ENCODE measurements at regions not wholly inside any gene's neighbourhood (a gene's known extent, or its start where the extent isn't known, plus 50 kb on each side); places are given as distances from the start of the nearest gene placed in this dataset.
"Not testable (repeated sequence)": the region's sequence is repeated elsewhere in the genome, so short reads cannot be mapped to it uniquely, and the experiment has no call there.

- TF ChIP-seq CTCF (IDR thresholded peaks at IDR 0.05; ENCODE audit: insufficient read depth, low read length, poor library complexity, severe bottlenecking), result no peak
- no peak for DNase-seq (ENCODE audit: low read depth)
Observed at GRCh38 chr4:53890461-53890860, 173.9 kb downstream of the CHIC2 start.

GRCh38 chr4:53889326-53890055 is 174.9 kb downstream of the CHIC2 start:
- no peaks in the 10 kb centered on the region for H3K27me3 ChIP-seq (ENCODE audit: control insufficient read depth, insufficient read depth, low read length)
- TF ChIP-seq CTCF (IDR thresholded peaks at IDR 0.05; ENCODE audit: insufficient read depth, low read length, poor library complexity, severe bottlenecking), result no peak
- no peak overlapping the region for H3K4me3 ChIP-seq (ENCODE audit: low read depth, low read length)
- no peaks in the 10 kb centered on the region for H3K36me3 ChIP-seq (ENCODE audit: control insufficient read depth, insufficient read depth, low read length)
- DNase-seq (ENCODE audit: low read depth), result no peak

More at GRCh38 chr4:53890461-53890860, 173.9 kb downstream of the CHIC2 start:
- no peak overlapping the region for H3K4me3 ChIP-seq (ENCODE audit: low read depth, low read length)
- H3K27me3 ChIP-seq (ENCODE audit: control insufficient read depth, insufficient read depth, low read length), result no peaks in the 10 kb centered on the region
- H3K36me3 ChIP-seq (ENCODE audit: control insufficient read depth, insufficient read depth, low read length), result no peaks in the 10 kb centered on the region

GRCh38 chr4:53886090-53886489 is 178.3 kb downstream of the CHIC2 start:
- no peaks in the 10 kb centered on the region for H3K36me3 ChIP-seq (ENCODE audit: control insufficient read depth, insufficient read depth, low read length)
- no peaks in the 10 kb centered on the region for H3K27me3 ChIP-seq (ENCODE audit: control insufficient read depth, insufficient read depth, low read length)
- no peak overlapping the region for H3K4me3 ChIP-seq (ENCODE audit: low read depth, low read length)
- TF ChIP-seq CTCF (IDR thresholded peaks at IDR 0.05; ENCODE audit: insufficient read depth, low read length, poor library complexity, severe bottlenecking), result no peak
- DNase-seq (ENCODE audit: low read depth), result no peak

GRCh38 chr4:53885668-53886067 is 178.7 kb downstream of the CHIC2 start:
- H3K27me3 ChIP-seq (ENCODE audit: control insufficient read depth, insufficient read depth, low read length), result no peaks in the 10 kb centered on the region
- no peak overlapping the region for H3K4me3 ChIP-seq (ENCODE audit: low read depth, low read length)
- no peak for TF ChIP-seq CTCF (IDR thresholded peaks at IDR 0.05; ENCODE audit: insufficient read depth, low read length, poor library complexity, severe bottlenecking)
- no peak for DNase-seq (ENCODE audit: low read depth)
- H3K36me3 ChIP-seq (ENCODE audit: control insufficient read depth, insufficient read depth, low read length), result no peaks in the 10 kb centered on the region

- DNase-seq (ENCODE audit: low read depth); H3K36me3 ChIP-seq (ENCODE audit: control insufficient read depth, insufficient read depth, low read length); H3K27me3 ChIP-seq (ENCODE audit: control insufficient read depth, insufficient read depth, low read length); H3K4me3 ChIP-seq (ENCODE audit: low read depth, low read length): not testable (repeated sequence)
Observed at GRCh38 chr4:53877096-53877495, 187.3 kb downstream of the CHIC2 start.

- TF ChIP-seq CTCF (IDR thresholded peaks at IDR 0.05; ENCODE audit: insufficient read depth, low read length, poor library complexity, severe bottlenecking), result no peak
- H3K27me3 ChIP-seq (ENCODE audit: control insufficient read depth, insufficient read depth, low read length), result no peaks in the 10 kb centered on the region
Observed at GRCh38 chr4:53866055-53866454, 198.3 kb downstream of the CHIC2 start.

More at GRCh38 chr4:53866055-53866454, 198.3 kb downstream of the CHIC2 start:
- Histone ChIP-seq H3K36me3 (ENCODE audit: control insufficient read depth, insufficient read depth, low read length) (no peaks in the 10 kb centered on the region), H3K4me3 (ENCODE audit: low read depth, low read length) (no peak overlapping the region)
- DNase-seq (ENCODE audit: low read depth), result no peak
